ENCODE measurements at regions not wholly inside any gene's neighbourhood (a gene's known extent, or its start where the extent isn't known, plus 50 kb on each side); places are given as distances from the start of the nearest gene placed in this dataset.
"Not testable (repeated sequence)": the region's sequence is repeated elsewhere in the genome, so short reads cannot be mapped to it uniquely, and the experiment has no call there.

DNA sequence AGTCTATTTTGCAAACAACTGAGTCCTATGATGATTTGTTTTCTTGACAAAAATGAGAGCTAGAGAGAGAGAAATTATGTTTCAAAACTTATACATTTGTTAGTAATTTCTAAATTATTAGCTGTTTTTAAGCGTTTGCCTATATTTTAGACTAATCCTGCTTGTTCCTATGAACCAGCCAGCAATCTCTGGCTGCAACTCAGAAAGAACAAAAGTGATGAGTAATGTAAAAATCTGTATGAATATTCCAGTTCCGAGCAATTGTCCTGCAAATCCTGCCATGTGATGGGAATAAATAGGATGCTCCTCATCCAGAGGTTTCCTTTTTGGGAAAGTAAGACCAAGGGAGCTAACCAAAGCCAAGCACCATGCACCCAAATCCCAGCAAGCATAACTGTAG, 228.3 kb upstream of the GBE1 start:
- no peaks in the 10 kb centered on the region for H3K27me3 Mint-ChIP-seq (ENCODE audit: low read depth)
- no peak overlapping the region for H3K27ac Mint-ChIP-seq
- H3K9me3 Mint-ChIP-seq = no peaks in the 10 kb centered on the region
- H3K4me1 Mint-ChIP-seq (ENCODE audit: low read depth) = no peaks in the 10 kb centered on the region
- no peaks in the 10 kb centered on the region for H3K36me3 Mint-ChIP-seq (ENCODE audit: insufficient read depth in 2 of 2)
- DNase-seq (no peak), ATAC-seq (replicated peaks in 1 of 2) (no peak)
- no peak overlapping the region for H3K4me3 Mint-ChIP-seq

DNA sequence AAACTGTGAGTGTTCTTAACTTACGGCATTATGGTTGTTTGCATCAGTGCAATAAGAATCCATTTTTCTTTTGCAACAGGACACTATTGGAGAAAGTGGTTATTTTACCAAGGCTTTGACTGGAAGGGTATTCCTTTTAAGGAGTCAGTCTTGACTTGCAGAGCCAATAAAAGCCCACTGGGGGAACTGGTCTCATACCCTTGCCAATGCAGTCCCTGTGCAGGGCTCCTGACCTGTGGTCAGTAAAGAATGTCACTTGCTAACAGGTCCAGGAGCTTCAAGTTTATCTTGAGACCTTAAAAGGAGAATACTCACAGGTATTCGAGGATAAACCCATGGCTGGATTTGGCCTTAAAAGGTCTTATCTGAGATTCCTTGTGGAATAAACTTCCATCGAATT, 227.8 kb upstream of the GBE1 start:
- Mint-ChIP-seq H3K27ac (no peak overlapping the region), H3K9me3 (no peaks in the 10 kb centered on the region), H3K27me3 (ENCODE audit: low read depth) (no peaks in the 10 kb centered on the region), H3K4me3 (no peak overlapping the region), H3K36me3 (ENCODE audit: insufficient read depth in 2 of 2) (no peaks in the 10 kb centered on the region), H3K4me1 (ENCODE audit: low read depth) (no peaks in the 10 kb centered on the region)
- ATAC-seq (replicated peaks in 1 of 2) (no peak), DNase-seq (no peak)

DNA sequence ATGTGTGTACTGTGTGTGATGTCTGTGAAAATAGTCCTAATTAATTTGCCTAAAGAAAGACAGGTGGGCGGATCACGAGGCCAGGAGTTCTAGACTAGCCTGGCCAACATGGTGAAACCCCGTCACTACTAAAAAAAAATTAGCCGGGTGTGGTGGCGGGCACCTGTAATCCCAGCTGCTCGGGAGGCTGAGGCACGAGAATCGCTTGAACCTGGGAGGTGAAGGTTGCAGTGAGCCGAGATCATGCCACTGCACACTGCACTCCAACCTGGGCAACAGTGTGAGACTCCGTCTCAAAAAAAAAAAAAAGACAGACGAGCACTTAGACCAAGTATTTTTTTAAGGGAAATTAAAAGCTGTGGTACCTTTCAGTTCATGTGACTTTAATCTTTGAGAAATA, 226.0 kb upstream of the GBE1 start:
- H3K9me3 Mint-ChIP-seq; H3K4me3 Mint-ChIP-seq; DNase-seq; H3K36me3 Mint-ChIP-seq (ENCODE audit: insufficient read depth in 2 of 2); H3K27ac Mint-ChIP-seq; ATAC-seq (replicated peaks in 1 of 2); H3K4me1 Mint-ChIP-seq (ENCODE audit: low read depth); H3K27me3 Mint-ChIP-seq (ENCODE audit: low read depth): not testable (repeated sequence)

DNA sequence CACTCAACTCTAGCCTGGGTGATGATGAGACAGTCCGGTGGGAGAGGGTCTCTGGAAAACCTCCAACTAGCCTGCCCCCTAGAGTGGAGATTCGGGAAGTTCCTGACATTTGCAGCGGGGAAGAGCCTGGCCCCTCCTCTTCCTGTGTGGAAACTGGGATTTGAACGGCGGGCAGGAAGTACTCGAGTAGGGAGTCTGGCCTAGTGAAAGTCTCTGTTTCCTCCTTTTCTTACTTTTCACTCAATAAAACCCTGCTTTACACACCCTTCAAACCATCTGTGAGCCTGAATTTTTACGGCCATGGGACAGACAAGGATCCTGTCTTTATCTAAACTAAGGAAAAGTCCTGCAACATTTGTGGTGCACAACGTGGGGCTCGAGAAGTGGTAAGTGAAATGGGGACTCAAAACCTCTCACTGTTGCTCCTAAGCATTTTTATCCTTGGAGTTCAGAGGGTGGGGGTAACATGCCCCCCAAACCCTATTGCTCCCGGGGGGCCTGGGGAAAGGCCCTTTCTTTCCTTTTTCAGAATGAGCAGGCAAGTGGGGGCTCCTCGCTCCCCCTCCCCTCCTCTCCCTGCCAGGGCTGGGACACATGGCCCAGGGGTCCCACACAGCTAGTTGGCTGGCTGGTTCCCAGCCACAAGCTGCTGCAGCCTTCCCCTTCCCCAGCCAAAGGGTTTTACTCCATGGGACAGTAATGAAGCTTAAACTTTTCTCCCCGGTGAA, 224.7 kb upstream of the GBE1 start:
- Mint-ChIP-seq H3K9me3 (no peaks in the 10 kb centered on the region), H3K36me3 (ENCODE audit: insufficient read depth in 2 of 2) (no peaks in the 10 kb centered on the region), H3K4me1 (ENCODE audit: low read depth) (no peaks in the 10 kb centered on the region), H3K27ac (no peak overlapping the region), H3K27me3 (ENCODE audit: low read depth) (no peaks in the 10 kb centered on the region), H3K4me3 (no peak overlapping the region)
- DNase-seq (no peak), ATAC-seq (replicated peaks in 1 of 2) (no peak)

DNA sequence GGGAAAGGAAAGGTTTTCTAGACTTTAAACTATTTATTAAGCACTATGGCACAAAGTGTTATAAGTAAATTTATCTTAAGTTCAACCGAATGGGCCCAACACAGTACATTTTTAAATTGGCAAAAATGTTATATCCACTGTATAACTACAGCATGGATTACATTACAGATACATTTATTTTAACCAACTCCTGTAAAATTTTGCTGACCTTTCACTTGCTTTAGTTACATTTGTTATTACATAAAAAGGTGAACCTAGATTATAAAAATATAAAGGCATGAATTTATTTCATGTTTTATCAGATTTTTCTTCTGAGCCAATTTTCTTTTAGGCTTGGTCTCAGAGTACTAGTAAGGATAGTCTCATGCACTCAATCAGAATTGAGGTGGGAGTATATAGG, 221.9 kb upstream of the GBE1 start:
- H3K4me3 Mint-ChIP-seq = no peak overlapping the region
- H3K27ac Mint-ChIP-seq = no peak overlapping the region
- no peaks in the 10 kb centered on the region for H3K27me3 Mint-ChIP-seq (ENCODE audit: low read depth)
- H3K4me1 Mint-ChIP-seq (ENCODE audit: low read depth) = no peaks in the 10 kb centered on the region
- H3K36me3 Mint-ChIP-seq (ENCODE audit: insufficient read depth in 2 of 2) = no peaks in the 10 kb centered on the region
- DNase-seq (no peak), ATAC-seq (replicated peaks in 1 of 2) (no peak)
- H3K9me3 Mint-ChIP-seq = no peaks in the 10 kb centered on the region

DNA sequence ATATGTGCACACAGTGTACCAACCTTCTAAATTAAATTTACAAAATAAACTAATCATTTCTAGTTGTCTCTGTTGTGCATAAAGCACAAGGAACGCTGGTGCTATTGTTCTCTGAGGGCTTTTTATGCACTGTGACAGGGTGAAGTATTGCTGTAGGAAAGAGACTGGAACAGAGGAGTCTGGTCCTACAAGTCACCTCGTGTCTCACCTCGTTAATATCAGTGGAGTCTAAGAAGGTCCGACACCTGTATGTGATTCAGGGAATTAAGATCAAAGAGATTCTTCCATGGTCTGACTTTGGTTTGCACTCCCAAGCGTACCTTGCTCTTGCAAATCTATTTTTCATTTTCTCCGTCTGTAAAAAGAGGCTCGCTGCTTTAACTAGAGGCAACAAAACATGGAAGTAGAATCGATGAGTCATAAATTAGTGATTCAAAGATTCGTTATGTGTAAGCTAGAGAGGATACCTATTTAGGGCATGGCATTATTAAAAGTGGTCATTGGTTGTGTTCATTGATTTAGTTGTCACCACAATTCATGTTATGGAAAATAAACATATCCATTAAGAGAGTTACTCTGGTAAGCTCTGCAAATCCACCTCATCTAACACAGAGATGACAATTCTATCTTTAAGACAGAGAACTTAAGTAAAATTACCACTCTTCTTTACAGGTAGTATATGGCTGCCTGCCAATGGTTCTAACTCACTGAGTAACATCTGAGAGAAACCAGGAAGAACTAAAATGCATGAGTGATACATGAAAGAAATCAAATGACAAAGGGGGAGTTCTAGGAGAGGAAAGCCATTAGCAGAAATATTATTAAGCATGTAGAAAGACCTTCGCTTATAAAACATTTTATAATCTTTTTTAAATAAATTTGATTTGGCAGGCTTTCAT, 219.4 kb upstream of the GBE1 start:
- Mint-ChIP-seq H3K36me3 (ENCODE audit: insufficient read depth in 2 of 2) (no peaks in the 10 kb centered on the region), H3K27me3 (ENCODE audit: low read depth) (no peaks in the 10 kb centered on the region), H3K4me1 (ENCODE audit: low read depth) (no peaks in the 10 kb centered on the region), H3K9me3 (no peaks in the 10 kb centered on the region), H3K27ac (no peak overlapping the region), H3K4me3 (no peak overlapping the region)
- ATAC-seq (replicated peaks in 1 of 2) = no peak
- DNase-seq = no peak

DNA sequence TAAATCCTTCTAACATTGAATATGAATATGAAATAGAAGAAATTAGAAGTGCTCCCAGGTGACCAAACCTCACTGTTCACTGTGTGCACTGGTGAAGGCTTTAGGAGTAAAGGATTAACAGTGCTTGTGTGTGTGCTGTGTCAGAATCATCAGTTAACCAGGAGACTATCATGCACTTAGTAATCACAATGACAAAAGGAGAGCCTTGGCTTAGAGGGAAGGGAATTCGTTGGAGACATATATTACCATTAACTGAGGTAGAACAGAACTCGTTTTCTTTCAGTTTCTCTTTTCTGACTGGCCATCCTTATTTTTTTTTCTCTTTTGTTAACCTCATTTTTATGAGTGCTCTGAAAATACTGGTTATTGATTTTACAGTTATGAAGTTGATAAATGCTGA, 213.3 kb upstream of the GBE1 start:
- ATAC-seq (replicated peaks in 1 of 2) (no peak), DNase-seq (no peak)
- H3K36me3 Mint-ChIP-seq (ENCODE audit: insufficient read depth in 2 of 2) = no peaks in the 10 kb centered on the region
- no peaks in the 10 kb centered on the region for H3K4me1 Mint-ChIP-seq (ENCODE audit: low read depth)
- no peaks in the 10 kb centered on the region for H3K27me3 Mint-ChIP-seq (ENCODE audit: low read depth)
- no peak overlapping the region for H3K27ac Mint-ChIP-seq
- H3K4me3 Mint-ChIP-seq = no peak overlapping the region
- H3K9me3 Mint-ChIP-seq = no peaks in the 10 kb centered on the region

DNA sequence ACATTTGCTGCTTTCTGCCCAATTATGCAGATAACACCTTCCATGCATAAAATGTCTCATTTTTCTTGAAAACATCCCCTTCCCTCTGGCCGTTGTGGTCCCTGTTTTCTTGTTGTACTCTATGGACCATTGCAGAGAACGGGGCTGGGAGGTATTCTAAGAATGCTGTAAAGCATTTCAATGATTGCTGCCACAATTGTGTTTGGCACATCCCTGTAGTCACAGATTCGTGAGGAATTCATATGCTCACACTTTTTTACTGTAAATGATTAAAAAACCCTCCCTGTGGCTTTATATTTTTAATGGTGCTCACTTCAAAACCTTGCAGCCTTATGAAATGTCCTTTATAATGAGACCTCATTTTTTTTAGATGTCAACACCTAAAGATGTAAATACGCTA, 207.2 kb upstream of the GBE1 start:
- Mint-ChIP-seq H3K4me3 (no peak overlapping the region), H3K27ac (no peak overlapping the region), H3K27me3 (ENCODE audit: low read depth) (no peaks in the 10 kb centered on the region), H3K4me1 (ENCODE audit: low read depth) (no peaks in the 10 kb centered on the region), H3K36me3 (ENCODE audit: insufficient read depth in 2 of 2) (no peaks in the 10 kb centered on the region), H3K9me3 (no peaks in the 10 kb centered on the region)
- ATAC-seq (replicated peaks in 1 of 2) = no peak
- DNase-seq = no peak

DNA sequence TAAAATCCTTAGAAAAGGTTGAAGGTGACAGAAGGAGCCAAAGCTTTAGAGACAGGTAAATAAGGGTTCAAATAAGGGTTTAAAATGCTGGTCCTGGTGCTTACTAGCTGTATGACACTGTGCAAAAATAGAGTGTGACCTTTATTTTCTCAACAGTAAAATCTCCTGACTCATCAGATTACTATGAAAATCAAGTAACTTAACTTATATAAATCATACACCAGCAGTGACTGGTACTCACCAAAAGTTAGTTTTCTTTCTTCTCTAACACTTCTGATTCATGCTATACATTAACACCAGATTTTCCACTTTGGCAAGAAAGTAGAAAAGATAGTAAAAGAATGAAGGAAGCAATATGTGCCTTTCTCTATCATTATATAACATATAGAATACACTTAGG, 205.9 kb upstream of the GBE1 start:
- Mint-ChIP-seq H3K9me3 (no peaks in the 10 kb centered on the region), H3K4me3 (no peak overlapping the region), H3K27me3 (ENCODE audit: low read depth) (no peaks in the 10 kb centered on the region)

DNA sequence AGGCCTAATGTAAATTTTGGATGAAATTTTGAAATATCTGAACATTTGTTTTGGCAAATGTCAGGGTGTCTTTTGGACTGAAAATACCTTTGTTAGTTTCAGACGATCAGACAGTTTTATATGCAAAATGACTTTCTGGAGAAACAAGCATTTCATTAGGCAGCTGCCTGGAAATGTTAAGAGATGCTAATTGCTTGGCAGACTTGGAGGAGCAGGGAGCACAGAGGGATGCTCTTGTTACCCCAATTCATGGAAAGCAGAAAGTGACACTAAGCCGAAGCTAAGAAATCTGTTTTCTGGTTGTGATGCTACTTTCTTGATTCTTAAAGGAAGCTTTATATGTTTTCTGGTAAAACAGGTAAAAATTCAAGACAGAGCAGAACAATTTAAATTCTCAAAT, 204.3 kb upstream of the GBE1 start:
- ATAC-seq (replicated peaks in 1 of 2) (no peak), DNase-seq (no peak)
- H3K4me3 Mint-ChIP-seq = no peak overlapping the region
- no peak overlapping the region for H3K27ac Mint-ChIP-seq
- H3K4me1 Mint-ChIP-seq (ENCODE audit: low read depth) = no peaks in the 10 kb centered on the region
- no peaks in the 10 kb centered on the region for H3K36me3 Mint-ChIP-seq (ENCODE audit: insufficient read depth in 2 of 2)
- H3K27me3 Mint-ChIP-seq (ENCODE audit: low read depth) = no peaks in the 10 kb centered on the region
- H3K9me3 Mint-ChIP-seq = no peaks in the 10 kb centered on the region

More for the DNA sequence above, 205.9 kb upstream of the GBE1 start:
- H3K36me3 Mint-ChIP-seq (ENCODE audit: insufficient read depth in 2 of 2) = no peaks in the 10 kb centered on the region
- no peak overlapping the region for H3K27ac Mint-ChIP-seq
- no peak for ATAC-seq (replicated peaks in 1 of 2)
- no peaks in the 10 kb centered on the region for H3K4me1 Mint-ChIP-seq (ENCODE audit: low read depth)
- no peak for DNase-seq

DNA sequence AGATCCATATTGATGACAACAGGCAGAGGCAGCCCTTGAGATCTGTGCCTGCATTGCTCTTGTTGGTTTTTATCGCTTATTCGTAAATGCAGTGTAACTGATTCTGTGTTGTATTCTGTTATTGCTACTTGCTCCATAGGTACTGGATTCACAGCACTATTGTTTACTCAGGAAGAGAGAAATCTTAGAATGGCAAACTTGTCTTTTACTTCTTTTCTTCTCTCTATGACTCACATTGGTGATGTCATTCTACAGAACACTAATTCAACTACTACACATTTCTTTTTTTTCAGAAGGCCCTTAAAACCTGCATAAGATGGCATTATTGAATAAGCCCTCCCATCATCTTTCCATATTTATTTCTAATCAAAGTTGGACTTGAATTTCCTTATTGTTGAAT, 201.0 kb upstream of the GBE1 start:
- DNase-seq = no peak
- Mint-ChIP-seq H3K9me3 (peaks cover 0 to 3% of the 10 kb centered on the region in 2 donors), H3K4me3 (no peak overlapping the region), H3K36me3 (ENCODE audit: insufficient read depth in 2 of 2) (no peaks in the 10 kb centered on the region), H3K27me3 (ENCODE audit: low read depth) (no peaks in the 10 kb centered on the region), H3K27ac (no peak overlapping the region), H3K4me1 (ENCODE audit: low read depth) (no peaks in the 10 kb centered on the region)
- no peak for ATAC-seq (replicated peaks in 1 of 2)

DNA sequence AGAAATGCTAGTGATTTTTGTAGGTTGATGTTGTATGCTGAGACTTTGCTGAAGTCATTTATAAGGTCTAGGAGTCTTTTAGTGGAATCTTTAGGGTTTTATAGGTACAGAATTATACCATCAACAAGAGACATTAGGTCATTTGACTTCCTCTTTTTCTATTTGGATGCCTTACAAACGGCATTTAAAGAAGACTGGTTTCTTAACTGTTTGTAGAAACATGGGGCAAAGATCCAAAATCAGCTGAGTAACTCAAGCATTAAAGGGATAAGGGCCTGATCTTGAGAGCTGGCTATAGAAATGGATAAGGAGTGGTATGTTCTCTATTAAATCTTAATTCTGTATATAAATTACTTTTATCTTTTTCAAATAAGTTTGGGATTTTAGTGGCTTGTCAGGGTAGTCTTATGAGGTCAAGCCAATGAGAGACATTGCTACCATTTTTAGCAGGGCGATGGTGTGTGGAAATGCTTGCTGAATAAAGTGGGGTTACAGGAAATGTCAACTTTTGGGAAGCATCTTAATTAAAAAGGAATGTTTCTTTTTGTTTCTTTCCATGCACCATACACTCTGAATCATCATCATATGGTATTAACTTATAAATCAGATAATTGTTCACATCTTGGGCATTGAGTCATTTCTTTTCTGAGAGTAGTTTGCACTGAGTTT, 197.7 kb upstream of the GBE1 start:
- H3K27ac Mint-ChIP-seq = no peak overlapping the region
- DNase-seq (no peak), ATAC-seq (replicated peaks in 1 of 2) (no peak)
- H3K4me1 Mint-ChIP-seq (ENCODE audit: low read depth) = no peaks in the 10 kb centered on the region
- H3K36me3 Mint-ChIP-seq (ENCODE audit: insufficient read depth in 2 of 2) = no peaks in the 10 kb centered on the region
- no peaks in the 10 kb centered on the region for H3K27me3 Mint-ChIP-seq (ENCODE audit: low read depth)
- H3K9me3 Mint-ChIP-seq = peaks cover 0 to 3% of the 10 kb centered on the region in 2 donors
- no peak overlapping the region for H3K4me3 Mint-ChIP-seq

DNA sequence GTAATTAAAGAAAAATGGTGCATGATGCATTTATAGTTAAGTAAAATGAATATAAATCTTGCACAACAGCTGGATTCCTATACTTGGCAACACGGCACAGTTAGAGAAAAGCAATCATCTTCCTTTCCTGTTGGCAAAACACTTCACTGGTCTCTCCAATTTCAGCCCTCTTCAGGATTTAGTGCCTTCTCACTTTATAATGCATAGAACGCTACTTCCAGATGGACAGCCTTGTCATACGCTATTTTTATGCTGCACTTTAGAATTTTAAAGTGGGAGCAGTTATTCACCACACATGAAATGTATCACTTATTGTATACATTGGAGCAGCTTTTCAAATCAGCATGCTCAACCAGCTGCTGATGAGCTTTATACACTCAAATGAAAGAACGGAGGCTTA, 194.4 kb upstream of the GBE1 start:
- Mint-ChIP-seq H3K9me3 (peaks cover 0 to 3% of the 10 kb centered on the region in 2 donors), H3K4me3 (no peak overlapping the region), H3K27ac (no peak overlapping the region), H3K36me3 (ENCODE audit: insufficient read depth in 2 of 2) (no peaks in the 10 kb centered on the region), H3K27me3 (ENCODE audit: low read depth) (no peaks in the 10 kb centered on the region), H3K4me1 (ENCODE audit: low read depth) (no peaks in the 10 kb centered on the region)
- ATAC-seq (replicated peaks in 1 of 2) (no peak), DNase-seq (no peak)

All from activated T-cell treated with anti-CD3 and anti-CD28 coated beads, Interleukin-2, amount 50 U/mL, for 72 hours (primary cell).